Neutrophil (primary cell): ENCODE measurements at regions not wholly inside any gene's neighbourhood (a gene's known extent, or its start where the extent isn't known, plus 50 kb on each side); places are given as distances from the start of the nearest gene placed in this dataset.

Experiments
- H3K27ac ChIP-seq: fragments of 200-600 bp; sonication (generic); 2 replicates; pipeline ENCODE4 v1.5.1; 2016; ENCODE audit warnings: mild to moderate bottlenecking, moderate library complexity
- H3K27me3 ChIP-seq: fragments of 200-600 bp; sonication (generic); 2 replicates; pipeline ENCODE4 v1.6.0; 2016; ENCODE audit warnings: mild to moderate bottlenecking
- H3K36me3 ChIP-seq: fragments of 200-600 bp; sonication (generic); 2 replicates; pipeline ENCODE4 v1.5.1; 2017
- H3K4me1 ChIP-seq, 2 experiments: fragments of 200-600 bp in 1 of 2; sonication (generic) in 1 of 2; 1 replicate in 1 of 2; 2 replicates in 1 of 2; pipeline versions ENCODE4 v1.5.1 to v1.6.1; 2013 to 2016; ENCODE audit warnings: low read depth in 1 of 2, low read length in 1 of 2, mild to moderate bottlenecking in 1 of 2, moderate library complexity in 1 of 2; ENCODE audit not compliant: control insufficient read depth in 1 of 2, insufficient read depth in 1 of 2
- H3K4me3 ChIP-seq, 2 experiments: fragments of 200-600 bp in 1 of 2; sonication (generic) in 1 of 2; 1 replicate in 1 of 2; 2 replicates in 1 of 2; pipeline ENCODE4 v1.5.1; 2013 to 2016; ENCODE audit warnings: low read depth in 1 of 2, low read length in 1 of 2, mild to moderate bottlenecking in 1 of 2, moderate library complexity in 1 of 2
- H3K9me3 ChIP-seq: fragments of 200-600 bp; sonication (generic); 2 replicates; pipeline ENCODE4 v1.5.1; 2016
- TF ChIP-seq, protein P1 (sequence below): fragments of 200-600 bp; sonication (generic); IDR thresholded peaks from 2 replicates; pipeline ENCODE4 v1.5.1; 2016; ENCODE audit warnings: antibody characterized with exemption

DNA sequence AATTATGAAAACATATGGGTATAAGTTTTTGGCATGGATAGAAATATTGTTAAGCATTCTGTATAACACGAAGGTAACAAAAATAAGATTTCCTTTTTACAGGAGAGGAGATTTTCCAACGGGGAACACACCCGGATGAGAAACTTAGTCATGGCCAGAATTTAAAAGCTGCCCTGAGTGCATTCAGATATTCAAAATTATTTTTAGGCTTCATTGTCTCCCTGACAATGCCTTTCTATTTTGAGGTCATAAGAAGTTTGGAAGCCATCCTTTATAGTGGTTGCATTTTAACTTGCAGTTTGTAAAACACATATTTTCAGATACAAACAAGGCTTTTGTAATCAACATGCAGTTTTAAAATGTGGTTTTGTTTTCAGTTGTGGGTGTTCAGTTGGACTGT, 357.5 kb upstream of the FAM47C start:
- Histone ChIP-seq H3K9me3 (no peaks in the 10 kb centered on the region), H3K4me3 (no peak overlapping the region), H3K4me1 (no peaks in the 10 kb centered on the region), H3K27ac (no peak overlapping the region), H3K27me3 (no peaks in the 10 kb centered on the region), H3K36me3 (no peaks in the 10 kb centered on the region)
- TF ChIP-seq, protein P1, sequence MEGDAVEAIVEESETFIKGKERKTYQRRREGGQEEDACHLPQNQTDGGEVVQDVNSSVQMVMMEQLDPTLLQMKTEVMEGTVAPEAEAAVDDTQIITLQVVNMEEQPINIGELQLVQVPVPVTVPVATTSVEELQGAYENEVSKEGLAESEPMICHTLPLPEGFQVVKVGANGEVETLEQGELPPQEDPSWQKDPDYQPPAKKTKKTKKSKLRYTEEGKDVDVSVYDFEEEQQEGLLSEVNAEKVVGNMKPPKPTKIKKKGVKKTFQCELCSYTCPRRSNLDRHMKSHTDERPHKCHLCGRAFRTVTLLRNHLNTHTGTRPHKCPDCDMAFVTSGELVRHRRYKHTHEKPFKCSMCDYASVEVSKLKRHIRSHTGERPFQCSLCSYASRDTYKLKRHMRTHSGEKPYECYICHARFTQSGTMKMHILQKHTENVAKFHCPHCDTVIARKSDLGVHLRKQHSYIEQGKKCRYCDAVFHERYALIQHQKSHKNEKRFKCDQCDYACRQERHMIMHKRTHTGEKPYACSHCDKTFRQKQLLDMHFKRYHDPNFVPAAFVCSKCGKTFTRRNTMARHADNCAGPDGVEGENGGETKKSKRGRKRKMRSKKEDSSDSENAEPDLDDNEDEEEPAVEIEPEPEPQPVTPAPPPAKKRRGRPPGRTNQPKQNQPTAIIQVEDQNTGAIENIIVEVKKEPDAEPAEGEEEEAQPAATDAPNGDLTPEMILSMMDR: no peak

DNA sequence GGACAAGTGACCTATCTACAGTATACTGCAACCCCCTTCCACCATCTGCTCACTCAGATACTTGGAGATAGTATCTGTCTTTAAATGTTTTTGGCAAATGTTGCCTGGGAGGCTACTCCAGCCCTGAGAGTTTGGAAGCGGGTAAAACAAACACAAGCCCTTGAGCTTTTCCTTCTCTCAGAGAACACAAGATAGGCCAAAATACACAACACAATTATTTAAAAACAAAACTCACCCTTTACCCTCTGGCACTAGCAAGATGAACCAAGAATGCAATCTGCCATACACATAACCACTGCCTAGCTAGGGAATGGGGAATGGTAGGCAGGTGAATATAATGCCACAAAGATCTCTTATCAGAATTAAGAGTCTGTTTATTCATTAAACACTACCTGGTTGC, 324.7 kb upstream of the FAM47C start:
- no peaks in the 10 kb centered on the region for H3K4me1 ChIP-seq
- H3K36me3 ChIP-seq: no peaks in the 10 kb centered on the region
- H3K9me3 ChIP-seq: no peaks in the 10 kb centered on the region
- no peaks in the 10 kb centered on the region for H3K27me3 ChIP-seq
- no peak overlapping the region for H3K4me3 ChIP-seq
- no peak overlapping the region for H3K27ac ChIP-seq
- TF ChIP-seq, protein P1: no peak

DNA sequence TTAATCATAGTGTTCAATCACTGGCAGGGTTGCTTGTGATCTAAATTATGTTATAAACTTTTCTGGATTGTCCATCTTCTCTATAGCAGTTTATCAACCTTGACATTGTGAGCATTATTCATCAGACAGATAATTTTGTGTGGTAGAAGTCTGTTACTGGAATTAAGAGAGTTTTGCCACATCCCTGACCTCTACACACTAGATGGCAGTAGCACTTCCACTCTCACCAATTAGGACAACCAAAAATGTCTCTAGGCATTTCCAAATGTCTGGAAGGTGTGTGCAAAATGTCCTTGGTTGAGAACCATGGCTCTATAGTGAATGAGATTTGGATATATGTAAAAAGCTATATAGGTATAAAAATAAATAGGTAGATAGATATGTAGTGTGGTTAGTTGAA, 324.1 kb upstream of the FAM47C start:
- no peak overlapping the region for H3K27ac ChIP-seq
- TF ChIP-seq, protein P1: no peak
- no peaks in the 10 kb centered on the region for H3K4me1 ChIP-seq
- no peaks in the 10 kb centered on the region for H3K36me3 ChIP-seq
- no peaks in the 10 kb centered on the region for H3K27me3 ChIP-seq
- H3K4me3 ChIP-seq: no peak overlapping the region
- no peaks in the 10 kb centered on the region for H3K9me3 ChIP-seq

DNA sequence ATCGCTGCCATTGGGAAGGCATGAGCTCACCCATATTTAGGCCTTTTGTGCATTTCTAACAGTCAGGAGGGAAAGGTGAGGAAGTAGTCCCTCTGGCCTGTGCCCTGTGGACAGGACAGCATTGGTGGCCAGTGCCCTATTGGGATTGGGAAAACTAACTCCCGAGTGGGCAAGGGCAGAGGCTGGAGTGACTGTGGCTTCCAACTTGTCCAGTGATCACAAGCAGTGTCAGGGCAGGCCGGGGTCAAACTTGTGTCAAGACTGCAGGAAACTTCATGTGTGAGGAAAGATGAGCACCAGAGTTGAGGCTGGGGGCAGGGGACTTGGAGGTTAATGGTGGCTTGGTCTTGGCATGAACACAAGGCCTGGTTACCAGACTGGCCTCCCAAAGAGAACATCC, 286.2 kb upstream of the FAM47C start:
- no peak overlapping the region for H3K4me3 ChIP-seq
- no peaks in the 10 kb centered on the region for H3K9me3 ChIP-seq
- TF ChIP-seq, protein P1: no peak
- H3K27ac ChIP-seq: no peak overlapping the region
- no peaks in the 10 kb centered on the region for H3K36me3 ChIP-seq
- H3K27me3 ChIP-seq: no peaks in the 10 kb centered on the region
- no peaks in the 10 kb centered on the region for H3K4me1 ChIP-seq

DNA sequence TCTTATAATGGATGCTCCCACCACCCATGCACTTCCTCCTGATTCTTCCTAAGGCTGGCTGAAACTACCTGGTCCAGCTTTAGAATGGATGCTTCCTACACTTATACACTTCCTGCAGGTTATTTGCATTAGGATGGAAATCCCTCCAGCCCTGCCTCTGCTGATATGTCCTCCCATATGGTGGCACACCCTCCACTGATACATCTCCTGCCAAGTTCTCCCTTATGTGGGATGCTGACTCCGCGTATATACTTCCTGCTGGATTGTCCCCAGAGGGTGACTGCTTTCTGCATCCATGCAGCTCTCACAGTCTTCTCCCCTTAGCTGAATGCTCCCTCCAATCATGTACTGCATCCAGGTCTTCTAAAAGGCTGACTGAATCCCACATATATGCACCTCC, 254.6 kb upstream of the FAM47C start:
- no peaks in the 10 kb centered on the region for H3K27me3 ChIP-seq
- no peaks in the 10 kb centered on the region for H3K9me3 ChIP-seq
- no peak overlapping the region for H3K27ac ChIP-seq
- no peaks in the 10 kb centered on the region for H3K36me3 ChIP-seq
- H3K4me1 ChIP-seq: no peaks in the 10 kb centered on the region
- TF ChIP-seq, protein P1: no peak
- no peak overlapping the region for H3K4me3 ChIP-seq

DNA sequence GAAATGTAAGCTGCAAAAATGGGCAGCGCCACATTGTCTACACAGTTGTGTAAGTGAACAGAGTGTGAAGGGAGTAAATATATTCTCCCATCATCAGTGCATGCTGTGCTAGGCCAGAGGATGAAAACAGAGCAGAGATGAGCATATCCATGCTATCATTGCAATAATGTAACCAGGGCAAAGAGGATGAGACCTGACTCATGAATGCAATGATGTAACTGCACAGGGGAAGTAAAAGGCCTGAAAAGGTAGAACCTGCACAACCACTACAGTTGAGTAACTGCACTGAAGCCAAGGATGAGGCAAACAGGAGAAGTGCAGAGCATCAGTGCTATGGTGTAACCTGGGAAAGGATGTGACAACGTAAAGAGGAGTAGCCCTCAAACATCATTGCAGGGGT, 220.4 kb upstream of the FAM47C start:
- Histone ChIP-seq H3K4me1 (no peaks in the 10 kb centered on the region), H3K9me3 (no peaks in the 10 kb centered on the region), H3K27ac (no peak overlapping the region), H3K4me3 (no peak overlapping the region), H3K27me3 (no peaks in the 10 kb centered on the region), H3K36me3 (no peaks in the 10 kb centered on the region)
- TF ChIP-seq, protein P1: no peak
